Dermis microvascular lymphatic vessel endothelial cell (primary cell): ENCODE measurements at regions not wholly inside any gene's neighbourhood (a gene's known extent, or its start where the extent isn't known, plus 50 kb on each side); places are given as distances from the start of the nearest gene placed in this dataset.

Source experiments
- DNase-seq, 2 donors: peaks; one replicate each; pipeline versions ENCODE4 v3.0.0 to v3.0.0-alpha.2; 2010; ENCODE audit warnings: low read depth in 2 of 2

DNA sequence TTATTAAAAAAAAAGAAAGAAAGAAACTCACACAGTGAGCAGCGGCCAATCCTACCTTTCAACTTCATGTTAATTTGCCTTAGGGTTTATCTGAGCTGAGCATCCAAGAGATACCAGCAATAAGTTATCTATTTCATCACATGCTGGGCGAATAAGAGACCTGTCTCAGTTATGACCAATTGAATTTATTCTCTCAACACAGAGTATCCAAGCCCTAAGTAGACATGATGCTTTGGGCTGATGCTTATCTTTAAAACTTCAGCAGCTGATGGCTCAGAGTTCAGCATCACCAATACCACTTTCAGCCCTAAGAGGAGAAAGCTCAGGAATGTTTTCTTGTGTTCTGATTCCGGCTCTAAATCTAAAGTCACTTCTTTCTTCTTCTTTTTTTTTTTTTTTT lies 489.0 kb upstream of the ZFHX3 start:
- no peak for DNase-seq

DNA sequence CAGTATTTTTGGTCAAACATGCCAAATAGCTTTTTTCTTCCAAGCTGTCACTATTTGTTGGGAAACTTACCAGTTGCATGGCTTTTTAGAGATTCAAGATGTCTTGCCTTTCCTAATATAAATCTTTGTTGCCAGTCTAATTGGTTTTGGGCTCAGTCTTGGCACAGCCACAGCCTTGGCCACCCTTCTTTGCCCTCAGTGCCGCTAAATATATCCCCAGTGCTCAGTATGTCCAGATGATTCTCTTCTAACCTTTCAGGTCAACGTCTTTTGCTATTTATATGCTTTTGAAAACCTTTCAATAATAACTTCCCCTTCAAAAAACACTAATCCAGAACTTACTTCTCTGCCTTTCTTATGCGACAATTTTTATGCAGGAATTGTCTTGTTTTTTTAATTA lies 483.1 kb upstream of the ZFHX3 start:
- DNase-seq = no peak

DNA sequence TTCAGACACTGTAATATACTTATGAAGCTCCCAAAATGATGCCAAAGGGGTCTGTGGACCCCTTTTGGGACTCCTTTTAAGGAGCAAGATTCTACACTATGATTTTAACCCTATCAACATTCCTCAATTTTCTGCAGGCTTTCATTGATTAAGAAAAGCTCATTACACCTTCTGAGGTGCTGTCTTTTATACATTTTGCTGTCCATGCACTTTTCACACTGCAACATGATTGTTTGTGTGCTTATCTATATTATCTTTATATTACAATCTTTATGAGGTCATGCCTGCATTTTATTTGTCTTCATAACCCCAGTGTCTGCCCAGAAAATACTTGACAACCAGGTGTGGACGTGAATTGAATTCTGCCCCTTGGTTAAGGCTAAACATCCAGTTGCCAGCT lies 482.6 kb upstream of the ZFHX3 start:
- no peak for DNase-seq

DNA sequence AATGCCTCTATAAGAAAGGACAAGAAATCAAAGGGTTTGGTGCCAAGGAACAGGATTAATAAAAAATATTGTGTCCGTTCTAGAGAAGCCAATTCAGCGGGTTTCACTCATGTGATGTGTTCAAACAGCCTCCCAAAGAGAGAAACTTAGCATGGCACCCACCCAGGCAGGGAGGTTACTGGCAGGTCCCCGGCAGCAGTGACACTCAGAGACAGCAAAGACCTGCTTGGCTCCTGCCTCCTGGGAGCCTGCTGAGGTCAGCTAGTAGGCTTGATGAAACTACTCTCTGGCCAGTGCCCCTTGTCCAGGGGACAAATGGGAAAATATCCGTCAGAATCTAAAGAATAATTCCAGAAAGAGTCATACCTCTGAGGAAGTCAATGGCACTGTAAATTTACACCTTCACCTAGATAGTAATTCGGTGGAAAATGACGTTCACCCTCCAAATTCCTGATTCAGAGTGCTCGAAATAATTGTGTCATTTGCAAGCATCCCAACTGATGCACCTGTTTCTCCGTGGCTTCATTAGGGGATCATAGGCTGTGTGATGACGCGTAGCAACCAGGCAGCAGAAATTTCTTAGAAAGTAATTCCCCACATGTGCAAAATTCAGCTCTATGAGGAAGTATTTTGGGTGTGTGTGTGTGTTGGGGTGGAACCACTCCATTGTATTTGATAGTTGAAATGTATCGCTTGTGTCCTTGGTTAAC lies 481.5 kb upstream of the ZFHX3 start:
- DNase-seq = no peak

GRCh38 chr16:73527187-73527586 lies 479.3 kb upstream of the ZFHX3 start:
- DNase-seq = no peak

- DNase-seq = no peak
Observed at GRCh38 chr16:73526011-73526804, 478.3 kb upstream of the ZFHX3 start.

- DNase-seq = no peak
Observed at GRCh38 chr16:73523209-73523608, 475.3 kb upstream of the ZFHX3 start.

DNA sequence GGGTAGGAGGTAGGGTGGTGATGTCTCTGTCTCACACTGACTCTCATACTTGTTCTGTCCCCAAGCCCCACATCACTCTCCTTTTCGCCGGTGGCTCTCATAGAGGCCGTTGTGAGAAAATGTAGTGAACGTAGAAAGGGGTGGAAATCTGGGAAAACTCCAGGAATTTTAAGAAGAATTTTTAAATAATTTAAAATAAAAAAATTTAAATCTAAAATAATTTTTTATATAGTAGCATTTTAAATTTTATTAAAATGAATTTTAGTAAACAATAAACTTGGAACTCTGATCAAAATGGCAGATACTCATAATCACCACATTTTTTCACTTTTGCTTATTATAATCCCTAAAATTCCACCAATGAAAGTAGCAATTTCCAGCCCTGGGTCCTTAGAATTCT lies 473.6 kb upstream of the ZFHX3 start:
- no peak for DNase-seq

DNA sequence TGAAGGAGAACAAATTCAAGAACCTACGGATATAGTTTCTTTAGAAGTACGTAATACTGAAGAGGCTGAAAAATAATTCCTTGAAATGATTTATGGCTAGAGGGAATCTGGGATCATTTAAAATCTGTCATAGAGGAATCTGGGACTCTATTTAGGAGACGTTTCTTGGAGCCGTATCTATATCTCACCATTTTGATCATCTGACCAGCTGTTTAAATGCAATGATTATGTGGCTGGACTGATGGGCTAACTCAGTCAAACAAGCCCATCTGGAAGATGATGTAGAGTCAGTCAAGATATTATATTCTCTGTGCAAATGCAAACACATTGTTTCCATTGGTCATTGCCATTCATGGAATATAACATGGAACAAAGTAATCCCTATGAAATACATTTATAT lies 467.7 kb upstream of the ZFHX3 start:
- DNase-seq = no peak

DNA sequence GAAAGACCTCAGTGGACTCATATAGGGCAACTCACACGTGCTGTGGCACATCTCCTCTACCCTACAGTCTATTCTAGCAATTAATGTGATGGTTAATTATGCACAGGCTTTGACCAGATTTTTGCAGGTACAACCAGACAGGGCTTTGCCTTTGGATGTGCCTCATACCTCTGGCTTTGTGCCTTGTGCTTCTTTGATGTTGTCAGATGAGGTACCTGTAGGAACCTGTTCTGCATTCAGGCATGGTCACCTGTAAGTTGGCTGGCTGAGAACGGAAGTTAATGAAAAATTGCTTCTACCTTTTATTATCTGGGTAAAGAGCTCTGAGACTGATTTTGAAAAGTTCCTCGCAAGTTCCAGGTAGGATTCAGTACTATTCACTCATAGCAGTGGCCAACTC lies 462.9 kb upstream of the ZFHX3 start:
- DNase-seq = no peak

DNA sequence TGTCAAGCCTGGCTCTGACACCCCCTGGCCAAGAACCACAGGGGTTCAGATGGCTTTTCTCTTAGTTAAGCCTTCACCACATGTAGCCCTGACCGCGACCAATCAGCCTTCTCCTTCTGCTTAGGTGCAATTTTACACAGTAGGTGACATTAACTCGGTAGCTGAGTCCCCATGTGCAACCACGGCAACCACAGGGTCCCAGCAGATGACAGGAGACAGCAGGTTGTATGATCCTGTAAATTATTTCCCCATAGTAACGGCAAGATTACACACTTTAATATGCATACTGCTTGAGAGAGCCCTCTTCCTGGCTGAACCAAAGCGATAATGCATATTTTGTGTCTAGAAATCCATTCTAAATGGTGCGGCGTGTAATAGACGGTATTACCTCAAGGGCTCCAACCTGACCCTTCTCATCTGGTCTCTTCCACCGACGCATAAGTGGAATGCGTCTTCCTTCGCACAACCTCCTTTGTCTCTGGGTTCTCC lies 458.7 kb upstream of the ZFHX3 start:
- DNase-seq = no peak

GRCh38 chr16:73505577-73505976 lies 457.6 kb upstream of the ZFHX3 start:
- no peak for DNase-seq

- no peak for DNase-seq
Observed at GRCh38 chr16:73504591-73505575, 457.0 kb upstream of the ZFHX3 start.

GRCh38 chr16:73503093-73503492 lies 455.2 kb upstream of the ZFHX3 start:
- DNase-seq = no peak

DNA sequence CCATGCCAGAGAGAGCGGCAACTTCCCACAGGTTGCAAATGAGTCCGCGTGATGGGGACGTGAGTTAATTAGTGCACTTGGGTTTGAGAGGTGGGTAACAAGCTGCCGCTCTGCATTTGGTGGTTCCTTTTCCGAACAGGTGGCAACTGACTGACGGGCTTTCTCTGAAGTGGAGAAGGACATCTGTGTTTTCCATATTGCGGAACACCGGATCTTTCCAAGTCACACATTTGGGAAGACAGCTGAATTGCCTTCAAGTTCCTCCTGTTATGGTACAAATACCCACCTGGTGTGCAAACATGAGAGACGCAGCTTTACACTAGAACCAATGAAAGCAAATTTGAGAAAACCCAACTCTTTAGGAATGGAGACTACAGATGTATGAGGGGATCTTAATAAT lies 451.3 kb upstream of the ZFHX3 start:
- no peak for DNase-seq

- DNase-seq = no peak
Observed at GRCh38 chr16:73485880-73486279, 438.0 kb upstream of the ZFHX3 start.

GRCh38 chr16:73483934-73484711 lies 436.2 kb upstream of the ZFHX3 start:
- no peak for DNase-seq

DNA sequence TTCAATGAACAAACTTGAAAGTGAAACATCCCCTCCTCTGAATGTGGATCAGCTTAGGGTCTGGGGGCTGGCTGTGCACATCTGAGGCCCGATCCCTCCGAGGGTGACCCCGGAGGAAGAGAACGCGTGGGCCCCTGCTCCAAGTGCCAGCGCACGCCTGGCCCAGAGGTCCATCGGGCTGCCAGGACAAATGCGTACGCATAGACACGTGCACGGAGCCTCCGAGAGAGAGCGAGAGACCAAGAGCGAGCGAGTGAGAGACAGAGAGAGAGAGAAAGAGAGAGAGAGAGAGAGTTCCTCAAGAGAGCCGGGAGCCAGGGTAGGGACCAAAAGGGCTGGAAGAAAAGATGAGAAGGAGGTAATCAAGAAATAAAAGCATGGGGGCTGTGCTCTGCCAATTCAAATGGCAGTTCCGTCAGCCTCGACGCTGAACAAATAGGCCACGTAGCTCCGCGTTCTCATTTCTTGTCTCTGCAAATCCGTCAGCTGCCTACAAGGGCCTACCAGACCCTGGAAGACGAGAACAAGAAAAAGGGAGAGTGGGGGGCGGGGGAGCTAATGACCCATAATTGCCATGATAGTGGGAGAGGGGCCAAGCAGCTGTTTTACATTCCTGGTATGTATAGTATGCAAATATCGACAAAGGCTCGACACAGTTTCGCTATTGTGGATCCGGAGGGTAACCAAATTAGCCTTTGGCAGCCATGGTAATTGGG lies 435.3 kb upstream of the ZFHX3 start:
- DNase-seq = no peak

- DNase-seq = no peak
Observed at GRCh38 chr16:73482310-73482709, 434.4 kb upstream of the ZFHX3 start.

- DNase-seq = no peak
Observed at GRCh38 chr16:73480381-73480780, 432.5 kb upstream of the ZFHX3 start.
